DND-41 (cell line): ENCODE measurements at regions not wholly inside any gene's neighbourhood (a gene's known extent, or its start where the extent isn't known, plus 50 kb on each side); places are given as distances from the start of the nearest gene placed in this dataset.

Source experiments
- CTCF ChIP-seq: IDR thresholded peaks from 2 replicates; pipeline ENCODE4 v1.5.1; 2012; ENCODE audit warnings: borderline replicate concordance, low read length, moderate library complexity, mild to moderate bottlenecking; ENCODE audit not compliant: poor library complexity, severe bottlenecking; ENCODE audit errors: extremely low read depth
- EZH2 ChIP-seq: IDR thresholded peaks from 3 replicates; pipeline ENCODE4 v1.6.1; 2012; ENCODE audit warnings: borderline replicate concordance, low read depth, mild to moderate bottlenecking, moderate library complexity, low read length, inconsistent platforms; ENCODE audit not compliant: severe bottlenecking

- TF ChIP-seq CTCF (no peak), EZH2 (no peak)
These were observed 126.6 kb upstream of the CREB1 start for GRCh38 chr2:207403141-207403540.
